Jurkat, Clone E6-1 (cell line): ENCODE measurements at regions not wholly inside any gene's neighbourhood (a gene's known extent, or its start where the extent isn't known, plus 50 kb on each side); places are given as distances from the start of the nearest gene placed in this dataset.

Experiments used
- DNase-seq: peaks from one replicate; pipeline ENCODE4 v3.0.0-alpha.2; 2011; ENCODE audit warnings: low read depth, low spot score
- H3K4me3 ChIP-seq: 2 replicates; pipeline ENCODE4 v1.5.1; 2011; ENCODE audit warnings: mild to moderate bottlenecking, low read length, control low read depth, moderate library complexity

- no peak overlapping the region for H3K4me3 ChIP-seq
- no peak for DNase-seq
Observed at GRCh38 chr20:6882561-6883291, 115.2 kb downstream of the BMP2 start.

- DNase-seq: no peak
- no peak overlapping the region for H3K4me3 ChIP-seq
Observed at GRCh38 chr20:6884114-6884513, 116.6 kb downstream of the BMP2 start.

GRCh38 chr20:6886065-6886729 is 118.7 kb downstream of the BMP2 start:
- DNase-seq: no peak
- H3K4me3 ChIP-seq: no peak overlapping the region

- DNase-seq: no peak
- H3K4me3 ChIP-seq: no peak overlapping the region
Observed at GRCh38 chr20:6887966-6888365, 120.5 kb downstream of the BMP2 start.

- DNase-seq: no peak
- H3K4me3 ChIP-seq: no peak overlapping the region
Observed at GRCh38 chr20:6888736-6889395, 121.4 kb downstream of the BMP2 start.

- peak; percentile 4 for DNase-seq
- no peak overlapping the region for H3K4me3 ChIP-seq
Observed at GRCh38 chr20:6892724-6893123, 125.2 kb downstream of the BMP2 start.

GRCh38 chr20:6898928-6899327 is 131.4 kb downstream of the BMP2 start:
- H3K4me3 ChIP-seq: no peak overlapping the region
- DNase-seq: no peak

- no peak overlapping the region for H3K4me3 ChIP-seq
Observed at GRCh38 chr20:6906871-6907270, 139.4 kb downstream of the BMP2 start.

GRCh38 chr20:6908673-6909072 is 141.2 kb downstream of the BMP2 start:
- no peak for DNase-seq
- H3K4me3 ChIP-seq: no peak overlapping the region

More at GRCh38 chr20:6906871-6907270, 139.4 kb downstream of the BMP2 start:
- no peak for DNase-seq

GRCh38 chr20:6909608-6910007 is 142.1 kb downstream of the BMP2 start:
- no peak overlapping the region for H3K4me3 ChIP-seq
- no peak for DNase-seq

- no peak overlapping the region for H3K4me3 ChIP-seq
Observed at GRCh38 chr20:6914986-6915385, 147.5 kb downstream of the BMP2 start.

GRCh38 chr20:6916938-6917337 is 149.5 kb downstream of the BMP2 start:
- no peak for DNase-seq
- H3K4me3 ChIP-seq: no peak overlapping the region

More at GRCh38 chr20:6914986-6915385, 147.5 kb downstream of the BMP2 start:
- no peak for DNase-seq

- DNase-seq: no peak
- H3K4me3 ChIP-seq: no peak overlapping the region
Observed at GRCh38 chr20:6919792-6920468, 152.4 kb downstream of the BMP2 start.

GRCh38 chr20:6920991-6921613 is 153.6 kb downstream of the BMP2 start:
- no peak overlapping the region for H3K4me3 ChIP-seq
- no peak for DNase-seq

- no peak overlapping the region for H3K4me3 ChIP-seq
- DNase-seq: no peak
Observed at GRCh38 chr20:6921717-6922386, 154.4 kb downstream of the BMP2 start.

- DNase-seq: no peak
- no peak overlapping the region for H3K4me3 ChIP-seq
Observed at GRCh38 chr20:6924681-6925080, 157.2 kb downstream of the BMP2 start.

GRCh38 chr20:6925744-6926278 is 158.3 kb downstream of the BMP2 start:
- no peak overlapping the region for H3K4me3 ChIP-seq
- DNase-seq: no peak

GRCh38 chr20:6940048-6940447 is 172.6 kb downstream of the BMP2 start:
- H3K4me3 ChIP-seq: no peak overlapping the region
- DNase-seq: peak; percentile 58

GRCh38 chr20:6940876-6941275 is 173.4 kb downstream of the BMP2 start:
- DNase-seq: no peak
- no peak overlapping the region for H3K4me3 ChIP-seq
